Activated CD8-positive, alpha-beta memory T cell treated with anti-CD3 and anti-CD28 coated beads for 36 hours (primary cell): ENCODE measurements at regions not wholly inside any gene's neighbourhood (a gene's known extent, or its start where the extent isn't known, plus 50 kb on each side); places are given as distances from the start of the nearest gene placed in this dataset.

Source experiments
- CTCF ChIA-PET: fragments of 350-600 bp; sonication (Branson Sonifier 250); formaldehyde crosslinking; loops from one replicate; lab custom pipeline; 2021; ENCODE audit warnings: antibody characterized with exemption; lab: Charles Lee
- POLR2A ChIA-PET: fragments of 350-600 bp; sonication (Branson Sonifier 250); formaldehyde crosslinking; loops from one replicate; lab custom pipeline; 2021; ENCODE audit warnings: antibody characterized with exemption; lab: Charles Lee

- POLR2A ChIA-PET = no interaction called here
- CTCF ChIA-PET = no interaction called here
Observed at GRCh38 chr6:153673750-153674149, 365.3 kb upstream of the OPRM1 start.

GRCh38 chr6:153673225-153673624 is 365.8 kb upstream of the OPRM1 start:
- POLR2A ChIA-PET = no interaction called here
- CTCF ChIA-PET = no interaction called here

GRCh38 chr6:153670403-153671026 is 368.5 kb upstream of the OPRM1 start:
- CTCF ChIA-PET = no interaction called here
- POLR2A ChIA-PET = no interaction called here

DNA sequence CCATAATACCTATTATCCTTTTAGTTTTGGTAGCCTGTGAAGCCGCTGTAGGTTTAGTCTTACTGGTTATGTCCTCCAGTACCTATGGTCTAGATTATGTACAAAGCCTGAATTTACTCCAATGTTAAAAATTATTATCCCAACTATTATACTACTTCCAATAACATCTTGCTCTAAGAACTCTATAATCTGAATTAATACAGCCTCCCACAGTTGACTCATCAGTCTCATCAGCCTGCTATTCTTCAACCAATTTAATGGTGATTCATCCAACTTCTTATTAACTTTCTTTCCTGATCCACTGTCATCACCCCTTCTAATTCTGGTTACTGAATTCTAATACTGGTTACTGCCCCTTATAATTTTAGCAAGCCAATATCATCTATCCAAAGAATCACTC is 370.3 kb upstream of the OPRM1 start:
- ChIA-PET POLR2A (no interaction called here), CTCF (no interaction called here)

GRCh38 chr6:153662982-153663381 is 376.1 kb upstream of the OPRM1 start:
- CTCF ChIA-PET = no interaction called here
- POLR2A ChIA-PET = no interaction called here

GRCh38 chr6:153645326-153645725 is 393.7 kb upstream of the OPRM1 start:
- POLR2A ChIA-PET = no interaction called here
- CTCF ChIA-PET = no interaction called here

- CTCF ChIA-PET = no interaction called here
Observed at GRCh38 chr6:153644000-153644399, 395.0 kb upstream of the OPRM1 start.

DNA sequence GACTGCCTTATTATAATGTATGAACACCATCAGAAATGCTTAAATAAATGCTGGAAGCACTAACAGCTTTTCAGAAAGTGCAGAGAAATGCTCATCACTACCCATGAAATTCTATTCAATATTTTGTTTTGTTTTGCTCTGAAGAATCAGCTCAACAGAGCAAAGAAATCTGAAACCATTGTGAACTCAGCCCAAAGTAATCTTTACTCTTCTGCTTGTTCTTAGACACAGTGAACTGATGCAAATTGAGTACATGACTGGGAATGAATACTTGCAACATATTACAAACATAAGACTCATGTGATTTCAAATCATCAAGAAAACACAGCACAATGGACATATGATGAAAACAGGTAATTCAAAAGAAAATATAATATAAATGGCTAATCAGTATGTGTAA is 404.6 kb upstream of the OPRM1 start:
- ChIA-PET CTCF (no interaction called here), POLR2A (no interaction called here)

More at GRCh38 chr6:153644000-153644399, 395.0 kb upstream of the OPRM1 start:
- POLR2A ChIA-PET = no interaction called here

DNA sequence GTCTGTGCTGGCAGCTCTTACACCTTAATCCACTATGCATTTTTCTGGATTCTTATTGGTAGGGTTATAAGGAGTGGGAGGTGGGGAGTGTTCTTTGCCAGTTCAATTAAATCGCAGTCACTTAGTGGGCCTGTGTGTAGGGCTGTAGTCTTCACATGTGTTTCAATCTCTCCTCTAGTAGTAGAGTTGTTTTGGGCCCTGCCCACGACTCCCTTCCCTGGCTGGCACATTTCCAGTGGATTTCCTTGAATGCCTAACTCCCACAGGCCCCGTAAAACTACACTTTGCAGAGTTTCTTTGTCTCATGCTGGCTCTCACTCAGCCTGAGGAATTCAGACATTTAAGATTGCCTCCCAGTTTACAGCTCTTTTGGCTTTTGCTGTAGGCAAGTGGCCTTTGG is 414.0 kb upstream of the OPRM1 start:
- ChIA-PET POLR2A (no interaction called here), CTCF (no interaction called here)

DNA sequence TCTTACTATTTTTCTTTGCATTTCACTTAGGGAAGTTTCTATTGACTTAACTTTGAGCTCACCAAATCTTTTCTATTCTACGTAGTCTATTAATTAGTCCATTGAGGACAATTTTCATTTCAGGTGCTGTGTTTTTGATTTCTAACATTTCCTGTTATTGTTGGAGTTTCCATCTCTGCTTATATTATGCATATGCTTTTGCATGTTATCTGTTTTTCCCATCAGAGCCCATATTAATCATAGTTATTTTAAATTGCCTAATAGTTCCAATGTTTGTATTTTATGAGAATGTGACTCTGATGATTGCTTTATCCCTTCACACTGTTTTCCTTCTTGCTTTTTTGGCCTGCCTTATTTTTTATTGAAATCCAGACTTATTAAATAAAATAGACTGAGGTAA is 414.5 kb upstream of the OPRM1 start:
- ChIA-PET POLR2A (no interaction called here), CTCF (no interaction called here)

GRCh38 chr6:153623496-153623895 is 415.5 kb upstream of the OPRM1 start:
- ChIA-PET POLR2A (no interaction called here), CTCF (no interaction called here)

DNA sequence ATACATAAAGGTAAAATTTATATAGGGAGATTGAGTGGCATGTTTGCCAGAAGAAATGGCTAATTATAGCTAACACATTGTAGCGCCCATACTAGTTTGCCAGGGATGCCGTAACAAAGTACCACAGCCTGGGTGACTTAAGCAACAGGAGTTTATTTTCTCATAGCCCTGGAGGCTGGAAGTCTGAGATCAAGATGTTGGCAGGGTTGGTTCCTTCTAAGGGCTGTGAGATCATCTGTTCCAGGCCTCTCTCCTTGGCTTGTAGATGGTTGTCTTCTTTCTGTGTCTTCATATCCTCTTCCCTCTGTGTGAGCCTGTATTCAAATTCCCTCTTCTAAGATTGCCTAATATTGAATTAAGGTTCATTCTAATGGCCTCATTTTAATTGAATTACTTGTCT is 417.5 kb upstream of the OPRM1 start:
- POLR2A ChIA-PET = no interaction called here
- CTCF ChIA-PET = no interaction called here

DNA sequence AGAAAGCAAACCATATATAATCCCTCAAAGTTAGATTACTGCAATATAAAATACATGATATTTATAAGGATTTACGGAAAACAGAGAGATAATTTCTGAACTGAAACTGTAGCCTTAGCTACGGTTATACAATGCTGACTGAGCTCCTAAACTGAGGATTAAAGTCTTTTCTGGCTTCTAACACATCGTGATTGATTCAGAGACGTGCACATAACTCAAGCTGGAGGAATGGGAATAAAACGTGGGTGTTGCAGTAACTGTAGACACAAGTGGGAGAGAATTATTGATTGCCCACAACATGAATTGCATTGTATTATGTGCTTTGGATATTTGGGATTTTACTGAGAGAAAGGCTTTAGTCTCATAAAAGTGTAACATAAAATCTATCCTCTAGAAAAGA is 418.0 kb upstream of the OPRM1 start:
- POLR2A ChIA-PET = no interaction called here
- CTCF ChIA-PET = no interaction called here

- ChIA-PET POLR2A (no interaction called here), CTCF (no interaction called here)
Observed at GRCh38 chr6:153618371-153619322, 420.4 kb upstream of the OPRM1 start.

GRCh38 chr6:153616506-153616905 is 422.5 kb upstream of the OPRM1 start:
- ChIA-PET CTCF (no interaction called here), POLR2A (no interaction called here)

- CTCF ChIA-PET = no interaction called here
- POLR2A ChIA-PET = no interaction called here
Observed at GRCh38 chr6:153613719-153614455, 425.2 kb upstream of the OPRM1 start.

- POLR2A ChIA-PET = no interaction called here
Observed at GRCh38 chr6:153602401-153602800, 436.6 kb upstream of the OPRM1 start.

DNA sequence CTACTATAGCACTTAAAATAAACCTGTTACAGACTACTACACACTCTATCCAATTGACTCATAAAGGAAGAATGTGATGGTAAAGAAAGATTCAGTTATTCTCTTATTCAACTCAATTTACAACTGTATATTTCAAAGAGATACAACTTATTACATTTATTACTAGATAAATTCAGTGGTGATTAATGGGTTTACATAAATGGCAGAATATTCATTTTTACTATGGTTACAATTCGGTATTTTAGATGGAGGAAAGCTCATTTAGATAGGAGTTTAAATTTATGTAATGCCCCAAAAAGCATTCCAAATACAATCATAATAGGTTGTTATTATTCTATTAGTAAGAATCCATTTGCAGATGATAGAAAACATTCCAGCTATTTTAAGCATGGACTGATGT is 439.1 kb upstream of the OPRM1 start:
- POLR2A ChIA-PET = no interaction called here
- CTCF ChIA-PET = no interaction called here

More at GRCh38 chr6:153602401-153602800, 436.6 kb upstream of the OPRM1 start:
- CTCF ChIA-PET = no interaction called here

- ChIA-PET POLR2A (no interaction called here), CTCF (no interaction called here)
Observed at GRCh38 chr6:153595903-153596302, 443.1 kb upstream of the OPRM1 start.

GRCh38 chr6:153594871-153595270 is 444.2 kb upstream of the OPRM1 start:
- ChIA-PET CTCF (no interaction called here), POLR2A (no interaction called here)
